ENCODE measurements at regions not wholly inside any gene's neighbourhood (a gene's known extent, or its start where the extent isn't known, plus 50 kb on each side); places are given as distances from the start of the nearest gene placed in this dataset.

DNA sequence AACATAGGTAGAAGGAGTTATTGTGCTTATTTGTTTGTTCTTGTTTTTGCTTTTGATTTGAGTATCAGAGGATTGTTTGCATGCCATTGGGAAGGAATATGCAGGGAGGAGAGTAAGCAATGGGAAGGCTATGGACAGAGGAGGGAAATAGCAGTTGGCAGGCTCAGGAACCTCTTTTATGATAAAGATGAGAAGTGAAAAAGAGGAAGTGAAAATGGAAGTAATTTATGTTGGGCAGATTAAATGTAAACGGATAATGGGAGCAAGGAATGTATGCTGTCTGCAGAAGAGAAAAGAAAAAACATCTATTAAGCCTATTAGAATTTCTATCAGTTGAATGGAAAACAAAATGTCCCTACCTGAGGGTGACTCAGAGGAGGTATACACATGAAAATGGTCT, 90.1 kb upstream of the NPSR1 start:
- TF ChIP-seq EZH2 (IDR thresholded peaks at IDR 0.05) (no peak), POLR2AphosphoS5 (IDR thresholded peaks at IDR 0.05; ENCODE audit: borderline replicate concordance, low read depth, low read length) (no peak), FOXP2 (optimal IDR thresholded peaks at IDR 0.05; ENCODE audit: control extremely low read depth, extremely low read length, insufficient read depth) (no peak)
